Hepatocyte (in vitro differentiated cells): ENCODE measurements at regions not wholly inside any gene's neighbourhood (a gene's known extent, or its start where the extent isn't known, plus 50 kb on each side); places are given as distances from the start of the nearest gene placed in this dataset.

ENCODE experiments used
- CTCF ChIP-seq: fragments of 200-600 bp; sonication (generic); IDR thresholded peaks from 2 replicates; pipeline ENCODE4 v1.5.1; 2016; ENCODE audit warnings: antibody characterized with exemption, mild to moderate bottlenecking; ENCODE audit not compliant: poor library complexity
- EZH2 ChIP-seq: fragments of 200-600 bp; sonication (generic); IDR thresholded peaks from 2 replicates; pipeline ENCODE4 v1.6.1; 2016; ENCODE audit warnings: antibody characterized with exemption, mild to moderate bottlenecking, borderline replicate concordance

DNA sequence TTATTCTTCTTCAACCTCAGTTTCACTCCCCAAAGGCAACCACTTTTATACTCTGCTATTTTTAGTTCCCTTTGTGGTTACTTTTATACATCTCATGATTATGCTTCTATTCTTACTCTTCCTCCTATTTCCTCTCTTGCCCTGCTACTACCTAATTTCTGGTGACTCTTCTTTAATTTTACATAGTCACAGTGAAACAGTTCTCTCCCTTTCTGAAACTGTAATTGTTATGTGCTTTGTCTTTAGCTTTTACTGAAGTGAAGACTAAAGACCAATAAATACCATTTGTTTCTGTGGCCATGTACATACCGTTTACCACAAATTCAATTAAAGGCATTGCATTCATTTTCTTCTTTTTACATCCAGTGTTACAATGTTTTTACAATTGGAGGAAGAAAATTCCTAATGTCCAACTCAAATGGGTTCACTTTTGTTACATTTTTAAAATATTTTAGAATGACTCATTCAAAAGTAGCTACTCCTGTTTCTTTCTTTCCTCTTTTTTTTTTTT is 410.6 kb downstream of the PSAT1 start:
- TF ChIP-seq CTCF (no peak), EZH2 (no peak)
